ENCODE measurements at regions not wholly inside any gene's neighbourhood (a gene's known extent, or its start where the extent isn't known, plus 50 kb on each side); places are given as distances from the start of the nearest gene placed in this dataset.

DNA sequence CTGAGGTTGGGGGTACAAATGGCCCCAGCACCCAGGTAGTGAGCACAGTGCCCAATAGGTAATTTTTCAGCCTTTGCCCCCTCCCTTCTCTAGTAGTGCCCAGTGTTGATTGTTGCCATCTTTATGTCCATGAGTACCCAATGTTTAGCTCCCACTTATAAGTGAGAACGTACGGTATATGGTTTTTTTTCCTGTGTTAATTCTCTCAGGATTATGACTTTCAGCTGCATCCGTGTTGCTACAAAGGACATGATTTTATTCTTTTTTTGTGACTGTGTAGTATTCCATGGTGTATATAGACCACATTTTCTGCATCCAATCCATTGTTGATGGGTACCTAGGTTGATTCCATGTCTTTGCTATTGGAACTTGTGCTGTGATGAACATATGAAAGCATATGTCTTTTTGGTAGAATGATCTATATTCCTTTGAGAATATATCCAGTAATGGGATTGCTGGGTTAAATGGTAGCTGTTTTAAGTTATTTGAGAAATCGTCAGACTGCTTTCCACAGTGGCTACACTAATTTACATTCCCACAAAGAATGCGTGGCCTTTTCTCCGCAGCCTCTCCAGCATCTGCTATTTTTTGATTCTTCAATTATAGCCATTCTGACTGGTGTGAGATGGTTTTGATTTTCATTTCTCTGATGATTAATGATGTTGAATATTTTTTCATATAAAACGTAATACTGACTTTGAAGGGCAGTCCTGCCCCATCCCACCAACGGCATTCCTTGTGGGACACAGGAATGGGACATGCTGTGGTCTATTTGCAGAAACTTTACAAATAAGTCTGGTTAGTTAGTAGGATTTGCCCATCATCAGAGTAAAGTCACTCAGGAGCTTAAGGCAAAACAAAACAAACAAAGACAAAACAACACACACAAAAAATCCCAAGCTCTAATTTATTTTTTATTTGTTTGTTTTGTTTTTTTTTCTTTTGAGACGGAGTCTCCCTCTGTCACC, 135.0 kb downstream of the MYCN start:
- Histone ChIP-seq H3K9ac (ENCODE audit: low read depth, low read length) (no peak overlapping the region), H3K18ac (ENCODE audit: low read depth, low read length) (no peak overlapping the region), H3K36me3 (ENCODE audit: control insufficient read depth, insufficient read depth, low read length) (no peaks in the 10 kb centered on the region), H4K8ac (ENCODE audit: low read depth in 2 of 2, low read length in 2 of 2) (no peak overlapping the region), H3K23ac (ENCODE audit: low read depth, low read length) (no peak overlapping the region), H2BK5ac (ENCODE audit: low read depth, low read length, poor library complexity, severe bottlenecking) (no peak overlapping the region), H2AK5ac (ENCODE audit: low read depth, low read length) (no peak overlapping the region), H2BK15ac (ENCODE audit: low read depth, low read length) (no peak overlapping the region), H3K9me3 (ENCODE audit: control insufficient read depth, insufficient read depth, low read length) (peaks cover 38% of the 10 kb centered on the region), H4K91ac (ENCODE audit: insufficient read depth, low read depth, low read length) (no peak overlapping the region), H4K20me1 (ENCODE audit: insufficient read depth, low read length) (no peaks in the 10 kb centered on the region), H2AK9ac (replicated peaks; ENCODE audit: low read depth, low read length, poor library complexity) (no peak overlapping the region), H4K5ac (ENCODE audit: low read depth, low read length) (no peak overlapping the region), H3K9me1 (ENCODE audit: insufficient read depth, low read length) (no peaks in the 10 kb centered on the region), H3K14ac (replicated peaks; ENCODE audit: low read depth, low read length) (no peak overlapping the region), H3K4ac (ENCODE audit: low read depth, low read length) (no peak overlapping the region), H2BK20ac (ENCODE audit: low read depth, low read length) (no peak overlapping the region), H3K79me1 (ENCODE audit: low read depth in 1 of 2, low read length in 2 of 2) (no peaks in the 10 kb centered on the region), H3K56ac (ENCODE audit: extremely low read depth, insufficient read depth, low read length) (no peak overlapping the region), H3K4me1 (ENCODE audit: control insufficient read depth, insufficient read depth, low read length) (no peaks in the 10 kb centered on the region), H3K27ac (ENCODE audit: insufficient read depth, low read length) (no peak overlapping the region), H2AFZ (replicated peaks; ENCODE audit: low read length, poor library complexity) (no peak overlapping the region), H3K27me3 (ENCODE audit: control insufficient read depth, insufficient read depth, low read length) (no peaks in the 10 kb centered on the region), H2BK120ac (ENCODE audit: low read depth, low read length) (no peak overlapping the region), H3K4me3 (ENCODE audit: insufficient read depth, low read depth, low read length) (no peak overlapping the region), H3K4me2 (ENCODE audit: low read depth, low read length) (no peak overlapping the region)
- DNase-seq, result no peak
- no TSS peak for BruUV-seq (replicated peaks)
- ATAC-seq (ENCODE audit: low read depth), result no peak
- CTCF ChIA-PET, result no interaction called here
- WGBS, 2 experiments (ENCODE audit: extremely low coverage in 2 of 2, insufficient read length in 1 of 2), result no CpG with 5 or more reads among the region's 9 CpGs
- POLR2A ChIA-PET (ENCODE audit: unreplicated experiment), result interaction anchor here (0.7 kb wide), 1 partner anchor 326 kb away, joined by 6 read pairs; no protein-coding TSS in a partner anchor
- dilution Hi-C loops (cut with HindIII; ENCODE audit: low sequenced_read_pairs, unreplicated experiment), result no loop called here
- in situ Hi-C loops (cut with MboI; ENCODE audit: low sequenced_read_pairs), result no loop called here
- intact Hi-C loops (cut with micrococcal nuclease), result no loop called here
- no peak for TF ChIP-seq RFX5 (IDR thresholded peaks at IDR 0.05; ENCODE audit: low read depth, low read length)
- TF ChIP-seq MAFK (IDR thresholded peaks at IDR 0.05; ENCODE audit: low read depth, low read length), result no peak
- TF ChIP-seq MXI1 (IDR thresholded peaks at IDR 0.05; ENCODE audit: borderline replicate concordance, low read depth, low read length), result no peak
- TF ChIP-seq, protein P1, sequence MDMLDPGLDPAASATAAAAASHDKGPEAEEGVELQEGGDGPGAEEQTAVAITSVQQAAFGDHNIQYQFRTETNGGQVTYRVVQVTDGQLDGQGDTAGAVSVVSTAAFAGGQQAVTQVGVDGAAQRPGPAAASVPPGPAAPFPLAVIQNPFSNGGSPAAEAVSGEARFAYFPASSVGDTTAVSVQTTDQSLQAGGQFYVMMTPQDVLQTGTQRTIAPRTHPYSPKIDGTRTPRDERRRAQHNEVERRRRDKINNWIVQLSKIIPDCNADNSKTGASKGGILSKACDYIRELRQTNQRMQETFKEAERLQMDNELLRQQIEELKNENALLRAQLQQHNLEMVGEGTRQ (IDR thresholded peaks at IDR 0.05; ENCODE audit: low read depth, low read length), result no peak
- no peak for TF ChIP-seq CEBPB (IDR thresholded peaks at IDR 0.05; ENCODE audit: low read depth, low read length)
- TF ChIP-seq CHD1 (IDR thresholded peaks at IDR 0.05; ENCODE audit: low read depth, low read length), result no peak
- no peak for TF ChIP-seq MAZ (IDR thresholded peaks at IDR 0.05; ENCODE audit: borderline replicate concordance, low read depth, low read length)
- no peak for TF ChIP-seq BHLHE40 (IDR thresholded peaks at IDR 0.05; ENCODE audit: low read depth, low read length)
- no peak for TF ChIP-seq SMC3 (IDR thresholded peaks at IDR 0.05; ENCODE audit: low read depth, low read length)
- no peak for TF ChIP-seq RCOR1 (IDR thresholded peaks at IDR 0.05; ENCODE audit: insufficient replicate concordance, low read length)

Measured in IMR-90 (cell line).